ACC112 (cell line): ENCODE measurements at regions not wholly inside any gene's neighbourhood (a gene's known extent, or its start where the extent isn't known, plus 50 kb on each side); places are given as distances from the start of the nearest gene placed in this dataset.

Experiments used
- H2AFZ ChIP-seq: fragments of 200-600 bp; sonication (generic); one replicate; pipeline ENCODE4 v1.6.0; 2017; ENCODE audit warnings: antibody characterized with exemption, low read length; ENCODE audit not compliant: unreplicated experiment
- H3K27ac ChIP-seq: fragments of 200-600 bp; sonication (generic); 2 replicates; pipeline ENCODE4 v1.5.1; 2014; ENCODE audit warnings: low read depth, mild to moderate bottlenecking, antibody characterized with exemption, low read length, moderate library complexity
- H3K27me3 ChIP-seq: fragments of 200-600 bp; sonication (generic); 2 replicates; pipeline ENCODE4 v1.6.1; 2014; ENCODE audit warnings: mild to moderate bottlenecking, antibody characterized with exemption, low read length, moderate library complexity, mixed read lengths; ENCODE audit not compliant: insufficient read depth
- H3K36me3 ChIP-seq: fragments of 200-600 bp; sonication (generic); 2 replicates; pipeline ENCODE4 v1.6.1; 2016; ENCODE audit warnings: mild to moderate bottlenecking, antibody characterized with exemption, low read length, moderate library complexity, mixed read lengths; ENCODE audit not compliant: insufficient read depth
- H3K4me1 ChIP-seq: fragments of 200-600 bp; sonication (generic); one replicate; pipeline ENCODE4 v1.6.1; 2016; ENCODE audit warnings: low read length, mixed read lengths; ENCODE audit not compliant: insufficient read depth, unreplicated experiment, control insufficient read depth
- H3K4me3 ChIP-seq: fragments of 200-600 bp; sonication (generic); 2 replicates; pipeline ENCODE4 v1.5.1; 2014; ENCODE audit warnings: mild to moderate bottlenecking, low read depth, low read length
- H3K79me2 ChIP-seq: fragments of 200-600 bp; sonication (generic); one replicate; pipeline ENCODE4 v1.6.0; 2016; ENCODE audit warnings: low read length; ENCODE audit not compliant: control insufficient read depth, unreplicated experiment, insufficient read depth

DNA sequence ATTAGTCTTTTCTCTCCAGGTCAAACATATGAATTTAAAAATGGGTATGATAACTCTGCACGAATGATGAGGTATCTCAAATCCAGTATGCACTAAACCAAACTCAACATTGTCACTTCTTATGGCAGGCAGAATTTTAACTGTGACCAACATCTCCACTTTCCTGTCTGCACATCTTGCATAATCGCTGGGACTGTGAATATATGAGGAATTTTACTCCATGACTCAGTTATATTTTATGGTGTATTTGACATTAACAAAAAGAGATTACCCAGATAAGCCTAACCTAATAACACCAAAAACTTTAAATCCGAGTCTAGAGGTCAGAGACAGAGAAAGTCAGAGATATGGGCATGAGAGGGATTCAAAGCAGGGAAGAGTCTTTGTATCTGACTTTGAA is 454.5 kb upstream of the SEMA3D start:
- no peak overlapping the region for H3K27ac ChIP-seq
- H3K4me3 ChIP-seq: no peak overlapping the region
- no peak overlapping the region for H2AFZ ChIP-seq
- no peaks in the 10 kb centered on the region for H3K27me3 ChIP-seq
- H3K36me3 ChIP-seq: no peaks in the 10 kb centered on the region
- H3K79me2 ChIP-seq: no peaks in the 10 kb centered on the region
- H3K4me1 ChIP-seq: peaks cover 5% of the 10 kb centered on the region

DNA sequence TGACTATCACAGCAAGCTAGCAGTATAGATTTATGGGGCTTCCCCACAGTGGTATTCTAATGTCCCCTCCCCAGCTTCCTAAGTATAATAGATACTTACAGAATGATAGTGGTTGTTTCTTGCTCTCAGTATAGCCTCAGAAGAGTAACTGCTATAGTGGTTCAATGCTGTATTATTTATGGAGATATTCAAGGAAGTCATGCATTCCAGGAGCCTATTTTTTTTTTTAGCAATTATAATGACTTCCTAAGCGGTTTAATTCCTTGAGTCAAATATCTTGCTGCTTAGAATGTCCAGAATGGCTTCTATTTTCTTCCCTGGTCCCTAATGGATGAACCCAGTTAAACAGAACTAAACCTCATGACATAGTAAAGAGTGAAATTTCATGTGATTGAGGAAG is 451.5 kb upstream of the SEMA3D start:
- no peaks in the 10 kb centered on the region for H3K36me3 ChIP-seq
- H3K4me1 ChIP-seq: peaks cover 5% of the 10 kb centered on the region
- H3K79me2 ChIP-seq: no peaks in the 10 kb centered on the region
- no peaks in the 10 kb centered on the region for H3K27me3 ChIP-seq
- no peak overlapping the region for H2AFZ ChIP-seq
- H3K27ac ChIP-seq: no peak overlapping the region
- no peak overlapping the region for H3K4me3 ChIP-seq

- Histone ChIP-seq H3K36me3 (no peaks in the 10 kb centered on the region), H3K27me3 (no peaks in the 10 kb centered on the region), H3K4me3 (no peak overlapping the region), H3K4me1 (peaks cover 9% of the 10 kb centered on the region), H3K27ac (no peak overlapping the region), H2AFZ (no peak overlapping the region), H3K79me2 (no peaks in the 10 kb centered on the region)
These were observed 448.1 kb upstream of the SEMA3D start for GRCh38 chr7:85634951-85635350.

DNA sequence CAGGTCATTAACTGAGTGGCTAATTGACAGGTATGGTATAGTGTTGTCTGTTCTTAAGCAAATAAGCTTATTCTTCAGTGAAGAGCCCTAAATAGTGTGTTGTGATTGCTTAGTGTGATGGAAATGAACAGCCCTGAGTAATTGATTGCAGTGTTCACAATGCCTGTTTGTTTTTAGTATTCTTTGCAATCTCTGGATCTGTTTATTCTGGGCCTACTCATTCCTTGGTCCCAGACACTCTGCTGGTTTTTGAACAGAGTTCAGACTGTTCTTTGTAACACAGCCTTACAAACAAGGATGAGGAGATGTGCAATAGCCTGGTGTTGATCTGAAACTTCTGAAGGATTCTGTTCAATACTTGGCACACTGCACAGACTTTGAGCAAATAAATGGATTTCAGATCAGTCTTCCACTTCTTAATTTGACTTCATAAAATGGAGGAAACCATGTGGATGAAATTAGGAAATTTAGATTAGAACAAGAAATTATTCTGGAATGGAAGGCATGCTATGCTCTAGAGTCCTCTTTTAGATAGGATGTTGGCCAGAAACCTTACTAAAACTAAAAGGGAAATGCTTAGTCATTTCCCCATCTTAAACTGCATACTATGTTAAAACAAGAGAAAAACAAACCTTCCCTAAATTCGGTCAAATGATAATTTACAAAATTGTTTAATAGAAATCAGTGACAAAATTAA is 444.2 kb upstream of the SEMA3D start:
- peak overlapping the region; percentile 89 for H2AFZ ChIP-seq
- no peaks in the 10 kb centered on the region for H3K79me2 ChIP-seq
- no peaks in the 10 kb centered on the region for H3K36me3 ChIP-seq
- H3K4me3 ChIP-seq: no peak overlapping the region
- H3K4me1 ChIP-seq: peaks cover 14% of the 10 kb centered on the region
- H3K27me3 ChIP-seq: no peaks in the 10 kb centered on the region
- peak overlapping the region; percentile 78 for H3K27ac ChIP-seq

DNA sequence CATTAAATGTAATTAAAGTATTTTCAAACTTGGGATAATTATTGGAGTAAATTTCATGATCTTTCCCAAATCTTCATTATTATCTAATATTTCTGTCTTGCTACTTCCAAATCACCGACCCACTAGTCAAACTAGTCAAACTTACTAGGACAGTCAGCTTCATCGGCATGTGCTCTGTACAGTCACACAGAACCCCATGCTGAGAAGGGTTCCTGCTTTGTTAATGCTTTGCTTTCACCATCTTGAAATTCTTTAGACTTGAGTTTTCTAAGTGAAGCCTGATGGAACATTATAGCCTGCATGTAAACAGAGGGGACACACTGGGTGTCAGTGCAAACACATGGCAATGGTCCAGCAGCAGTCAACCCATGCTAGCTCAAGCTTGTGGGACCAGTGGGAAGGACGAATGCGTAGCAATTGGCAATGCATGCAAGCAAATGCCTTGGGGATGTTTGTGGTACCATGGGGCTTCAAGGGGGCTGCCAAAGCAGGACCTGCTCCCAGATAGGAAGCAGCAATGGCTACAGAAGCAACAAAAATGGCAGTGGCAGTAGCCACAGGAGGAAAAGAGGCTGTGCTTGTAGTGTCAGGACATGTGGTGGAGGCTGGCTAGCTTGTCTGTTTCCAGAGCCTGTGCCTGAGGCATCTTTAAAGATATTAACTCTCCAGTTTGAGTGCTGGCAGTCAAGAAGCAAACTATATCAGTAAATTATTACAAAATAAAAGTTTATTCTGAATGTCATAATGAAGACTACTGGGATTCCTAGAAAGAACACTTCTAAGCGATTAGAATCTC is 441.1 kb upstream of the SEMA3D start:
- H3K27ac ChIP-seq: no peak overlapping the region
- H2AFZ ChIP-seq: no peak overlapping the region
- no peaks in the 10 kb centered on the region for H3K27me3 ChIP-seq
- no peak overlapping the region for H3K4me3 ChIP-seq
- peaks cover 14% of the 10 kb centered on the region for H3K4me1 ChIP-seq
- no peaks in the 10 kb centered on the region for H3K79me2 ChIP-seq
- no peaks in the 10 kb centered on the region for H3K36me3 ChIP-seq

- Histone ChIP-seq H3K27ac (no peak overlapping the region), H3K79me2 (no peaks in the 10 kb centered on the region), H3K36me3 (no peaks in the 10 kb centered on the region), H3K27me3 (no peaks in the 10 kb centered on the region), H3K4me1 (no peaks in the 10 kb centered on the region), H2AFZ (no peak overlapping the region), H3K4me3 (no peak overlapping the region)
These were observed 435.2 kb upstream of the SEMA3D start for GRCh38 chr7:85622059-85622458.

- no peak overlapping the region for H2AFZ ChIP-seq
- no peaks in the 10 kb centered on the region for H3K4me1 ChIP-seq
- H3K27ac ChIP-seq: no peak overlapping the region
- no peaks in the 10 kb centered on the region for H3K79me2 ChIP-seq
- no peaks in the 10 kb centered on the region for H3K27me3 ChIP-seq
- H3K4me3 ChIP-seq: 0 out of 2 replicates have a peak overlapping the region, but pooled peaks have one; percentile 1
- no peaks in the 10 kb centered on the region for H3K36me3 ChIP-seq
These were observed 434.3 kb upstream of the SEMA3D start for GRCh38 chr7:85620936-85621685.

DNA sequence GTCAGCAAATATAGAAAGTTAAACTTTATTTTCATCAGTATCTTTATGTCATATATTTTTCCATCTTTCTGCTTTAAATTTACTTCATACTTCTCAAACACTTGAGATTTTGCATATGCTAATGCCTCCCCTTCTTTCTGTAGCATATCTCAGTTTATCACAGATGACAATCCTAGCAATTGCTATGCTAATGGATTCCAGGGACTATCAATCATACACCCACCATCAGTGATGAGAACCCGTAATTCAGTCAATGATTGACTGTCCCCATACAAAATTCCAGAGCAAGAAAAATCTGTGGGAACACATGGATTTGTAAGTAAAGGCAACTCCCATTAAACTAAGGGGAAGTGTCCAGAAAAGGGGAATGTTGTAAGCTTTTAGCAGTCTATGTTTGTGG is 432.4 kb upstream of the SEMA3D start:
- Histone ChIP-seq H2AFZ (no peak overlapping the region), H3K27ac (no peak overlapping the region), H3K36me3 (no peaks in the 10 kb centered on the region), H3K27me3 (no peaks in the 10 kb centered on the region), H3K4me3 (no peak overlapping the region), H3K4me1 (no peaks in the 10 kb centered on the region), H3K79me2 (no peaks in the 10 kb centered on the region)

DNA sequence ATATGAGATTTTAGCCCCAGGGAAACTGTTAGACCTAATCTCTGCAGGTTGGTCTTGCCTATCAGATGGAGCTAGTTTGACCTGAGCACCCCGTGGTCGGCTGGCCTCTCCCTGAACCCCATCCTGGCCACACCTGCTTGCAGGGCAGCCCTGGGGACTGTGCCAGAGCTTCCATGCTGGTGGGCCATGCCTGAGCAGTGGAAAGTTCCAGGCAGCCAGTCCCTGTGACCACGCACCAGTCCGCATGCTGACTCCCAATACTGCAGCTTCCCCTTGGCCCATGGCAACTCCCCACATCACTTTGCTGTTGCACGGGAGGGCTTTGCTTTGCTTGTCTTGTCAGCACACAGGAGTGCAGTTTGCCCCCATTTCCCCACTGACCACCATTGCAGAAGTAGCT is 427.8 kb upstream of the SEMA3D start:
- no peaks in the 10 kb centered on the region for H3K79me2 ChIP-seq
- no peaks in the 10 kb centered on the region for H3K36me3 ChIP-seq
- H2AFZ ChIP-seq: no peak overlapping the region

DNA sequence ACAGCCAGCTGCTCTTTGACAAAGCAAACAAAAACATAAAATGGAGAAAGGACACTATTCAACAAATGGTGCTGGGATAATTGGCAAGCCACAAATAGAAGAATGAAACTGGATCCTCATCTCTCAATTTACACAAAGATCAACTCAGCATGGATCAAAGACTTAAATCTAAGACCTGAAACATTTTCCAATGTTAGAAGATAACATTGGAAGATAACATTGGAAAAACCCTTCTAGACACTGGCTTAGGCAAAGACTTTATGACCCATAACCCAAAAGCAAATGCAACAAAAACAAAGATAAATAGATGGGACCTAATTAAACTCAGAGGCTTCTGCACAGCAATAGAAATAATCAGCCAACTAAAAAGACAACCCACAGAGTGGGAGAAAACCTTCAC is 425.7 kb upstream of the SEMA3D start:
- no peaks in the 10 kb centered on the region for H3K79me2 ChIP-seq
- H3K4me3 ChIP-seq: no peak overlapping the region
- no peaks in the 10 kb centered on the region for H3K36me3 ChIP-seq
- H3K27ac ChIP-seq: no peak overlapping the region
- H2AFZ ChIP-seq: no peak overlapping the region
- no peaks in the 10 kb centered on the region for H3K4me1 ChIP-seq
- no peaks in the 10 kb centered on the region for H3K27me3 ChIP-seq

More for the DNA sequence above, 427.8 kb upstream of the SEMA3D start:
- Histone ChIP-seq H3K4me3 (no peak overlapping the region), H3K27ac (no peak overlapping the region), H3K4me1 (no peaks in the 10 kb centered on the region), H3K27me3 (no peaks in the 10 kb centered on the region)
